ENCODE measurements at regions not wholly inside any gene's neighbourhood (a gene's known extent, or its start where the extent isn't known, plus 50 kb on each side); places are given as distances from the start of the nearest gene placed in this dataset.
A peak's percentile ranks its signal among the peaks of the same experiment; 100 is the strongest.

- no peaks in the 10 kb centered on the region for H3K27me3 ChIP-seq
- H3K4me1 ChIP-seq, result no peaks in the 10 kb centered on the region
- TF ChIP-seq CTCF (IDR thresholded peaks at IDR 0.05) (no peak), POLR2A (IDR thresholded peaks at IDR 0.05) (no peak)
- intact Hi-C loops (cut with DNase I), result no loop called here
- H3K36me3 ChIP-seq, result no peaks in the 10 kb centered on the region
- no peak overlapping the region for H3K27ac ChIP-seq
- WGBS, 2 donors, result 72 to 83% methylated on average over 1 to 3 of the region's 4 CpGs
- peaks cover 0 to 4% (median 0%) of the 10 kb centered on the region in 3 donors for H3K9me3 ChIP-seq
- no peak for DNase-seq
- H3K4me3 ChIP-seq, result no peak overlapping the region
These were observed 186.2 kb upstream of the CST7 start for GRCh38 chr20:24762791-24763350.

GRCh38 chr20:24763386-24764026 is 185.6 kb upstream of the CST7 start:
- TF ChIP-seq CTCF (IDR thresholded peaks at IDR 0.05), result no peak
- no peak for TF ChIP-seq POLR2A (IDR thresholded peaks at IDR 0.05)
- no peaks in the 10 kb centered on the region for H3K4me1 ChIP-seq
- no peak overlapping the region for H3K27ac ChIP-seq
- H3K36me3 ChIP-seq, result no peaks in the 10 kb centered on the region
- no peak for DNase-seq
- H3K9me3 ChIP-seq, result peaks cover 0 to 4% (median 0%) of the 10 kb centered on the region in 3 donors
- WGBS, 2 donors, result 53 to 76% methylated on average over 19 to 26 of the region's 26 CpGs
- H3K4me3 ChIP-seq, result no peak overlapping the region
- intact Hi-C loops (cut with DNase I), result no loop called here
- no peaks in the 10 kb centered on the region for H3K27me3 ChIP-seq

- no peak for DNase-seq
- H3K4me3 ChIP-seq, result no peak overlapping the region
- H3K36me3 ChIP-seq, result no peaks in the 10 kb centered on the region
- intact Hi-C loops (cut with DNase I), result no loop called here
- H3K27me3 ChIP-seq, result no peaks in the 10 kb centered on the region
- no peaks in the 10 kb centered on the region for H3K4me1 ChIP-seq
- H3K9me3 ChIP-seq, result peaks cover 0 to 4% (median 0%) of the 10 kb centered on the region in 3 donors
- 86 to 95% methylated on average over 5 to 11 of the region's 16 CpGs for WGBS, 2 donors
- TF ChIP-seq CTCF (IDR thresholded peaks at IDR 0.05) (no peak), POLR2A (IDR thresholded peaks at IDR 0.05) (no peak)
- no peak overlapping the region for H3K27ac ChIP-seq
These were observed 184.9 kb upstream of the CST7 start for GRCh38 chr20:24764027-24764793.

GRCh38 chr20:24764794-24765202 is 184.3 kb upstream of the CST7 start:
- no peak for TF ChIP-seq CTCF (IDR thresholded peaks at IDR 0.05)
- TF ChIP-seq POLR2A (IDR thresholded peaks at IDR 0.05), result no peak
- H3K4me3 ChIP-seq, result no peak overlapping the region
- intact Hi-C loops (cut with DNase I), result no loop called here
- H3K36me3 ChIP-seq, result no peaks in the 10 kb centered on the region
- H3K9me3 ChIP-seq, result peaks cover 0 to 4% (median 0%) of the 10 kb centered on the region in 3 donors
- 71 to 85% methylated on average over 6 to 8 of the region's 9 CpGs for WGBS, 2 donors
- peaks cover 0 to 4% (median 0%) of the 10 kb centered on the region in 4 donors for H3K27me3 ChIP-seq
- DNase-seq, result no peak
- H3K27ac ChIP-seq, result peak overlapping the region in 1 of 4 donors; percentile 9
- H3K4me1 ChIP-seq, result no peaks in the 10 kb centered on the region

Data from esophagus squamous epithelium (tissue), 5 donors.